H1 (cell line): ENCODE measurements at regions not wholly inside any gene's neighbourhood (a gene's known extent, or its start where the extent isn't known, plus 50 kb on each side); places are given as distances from the start of the nearest gene placed in this dataset.

Experiments used
- ASH2L ChIP-seq: fragments of 200-600, 300-600 bp; sonication (generic); IDR thresholded peaks from one replicate; pipeline ENCODE4 v1.7.1; 2017; ENCODE audit warnings: low read length
- EP300 ChIP-seq, 2 experiments: IDR thresholded peaks; 1 replicate in 1 of 2; 2 replicates in 1 of 2; pipeline ENCODE4 v1.6.1; 2011 to 2012; ENCODE audit warnings: low read depth in 2 of 2, low read length in 2 of 2, mild to moderate bottlenecking in 2 of 2, borderline replicate concordance in 1 of 2, inconsistent platforms in 1 of 2, moderate library complexity in 1 of 2
- GABPA ChIP-seq: IDR thresholded peaks from 2 replicates; pipeline ENCODE4 v1.6.1; 2011; ENCODE audit warnings: mild to moderate bottlenecking, low read length, moderate library complexity, borderline replicate concordance; ENCODE audit not compliant: insufficient read depth
- SAP30 ChIP-seq: fragments of 300-600 bp; sonication (generic); IDR thresholded peaks from 2 replicates; pipeline ENCODE4 v1.7.1; 2012; ENCODE audit warnings: low read length, moderate library complexity, mild to moderate bottlenecking, inconsistent platforms; ENCODE audit not compliant: insufficient read depth, insufficient replicate concordance

DNA sequence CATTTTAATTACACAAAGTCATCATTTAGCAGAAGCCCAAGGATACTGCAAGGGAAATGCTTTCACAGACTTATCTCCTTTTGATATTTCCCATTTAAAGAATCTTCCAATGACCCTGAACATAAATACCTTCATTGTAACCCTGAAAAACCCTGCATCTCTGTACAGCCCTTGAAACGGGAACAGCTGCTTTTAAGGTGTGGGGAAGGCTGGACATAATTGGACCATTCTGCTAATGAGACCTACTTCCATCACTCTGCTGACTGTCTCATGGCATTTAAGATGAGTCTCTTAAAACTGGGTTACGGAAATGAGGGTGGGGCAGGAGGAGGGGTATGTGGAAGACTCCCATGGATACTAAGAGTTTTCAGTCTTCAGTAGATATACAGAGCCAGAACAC lies 485.8 kb downstream of the BRINP1 start (continued):
- no peak for TF ChIP-seq SAP30
- no peak for TF ChIP-seq GABPA
- no peak for TF ChIP-seq ASH2L
- no peak for TF ChIP-seq EP300 (IDR thresholded peaks at IDR 0.05; ENCODE audit: borderline replicate concordance in 1 of 2, low read depth in 2 of 2, low read length in 2 of 2)
